IMR-90 (cell line): ENCODE measurements at regions not wholly inside any gene's neighbourhood (a gene's known extent, or its start where the extent isn't known, plus 50 kb on each side); places are given as distances from the start of the nearest gene placed in this dataset.

Experiments used
- ATAC-seq: fragments of 200-7000 bp; cut with Tn5 transposase; 2 replicates; pipeline ENCODE4 v1.9.1; 2020; ENCODE audit warnings: low read depth, mild to moderate bottlenecking, moderate library complexity
- BruUV-seq: library from RNA; stranded (reverse); fragments of 400-500 nt; replicated peaks from 2 replicates; lab custom pipeline; 2021; lab: Mats Ljungman, UMichigan
- CTCF ChIA-PET: fragments of 300-600 bp; formaldehyde crosslinking; extraction: SDS; loops from one replicate; lab custom pipeline; 2021; ENCODE audit warnings: antibody characterized with exemption; lab: Yijun Ruan, JAX
- POLR2A ChIA-PET: fragments of 300-600 bp; sonication (Branson Sonifier 250); formaldehyde crosslinking; loops from one replicate; lab custom pipeline; 2022; ENCODE audit warnings: antibody characterized with exemption; ENCODE audit not compliant: unreplicated experiment; lab: Charles Lee
- DNase-seq: peaks from one replicate; pipeline ENCODE4 v3.0.0; 2013
- H2AFZ ChIP-seq: replicated peaks from 2 replicates; pipeline ENCODE3; 2013; ENCODE audit warnings: low read length, mild to moderate bottlenecking; ENCODE audit not compliant: poor library complexity
- H2AK5ac ChIP-seq: 2 replicates; pipeline ENCODE4 v1.6.1; 2013; ENCODE audit warnings: low read depth, low read length, inconsistent platforms
- H2AK9ac ChIP-seq: replicated peaks from 2 replicates; pipeline ENCODE3; 2013; ENCODE audit warnings: mild to moderate bottlenecking, low read depth, low read length, moderate library complexity; ENCODE audit not compliant: poor library complexity
- H2BK120ac ChIP-seq: 2 replicates; pipeline ENCODE4 v1.6.1; 2013; ENCODE audit warnings: low read depth, low read length, inconsistent platforms
- H2BK15ac ChIP-seq: 3 replicates; pipeline ENCODE4 v1.6.1; 2013; ENCODE audit warnings: low read depth, low read length, inconsistent platforms
- H2BK20ac ChIP-seq: 2 replicates; pipeline ENCODE4 v1.6.1; 2013; ENCODE audit warnings: low read depth, mild to moderate bottlenecking, inconsistent platforms, low read length, moderate library complexity
- H2BK5ac ChIP-seq: 2 replicates; pipeline ENCODE4 v1.6.1; 2013; ENCODE audit warnings: mild to moderate bottlenecking, low read depth, low read length, inconsistent platforms; ENCODE audit not compliant: poor library complexity, severe bottlenecking
- H3K14ac ChIP-seq: replicated peaks from 2 replicates; pipeline ENCODE4 v1.6.1; 2013; ENCODE audit warnings: low read depth, low read length, inconsistent platforms
- H3K18ac ChIP-seq: 2 replicates; pipeline ENCODE4 v1.6.1; 2013; ENCODE audit warnings: low read depth, low read length, control low read depth
- H3K23ac ChIP-seq: 2 replicates; pipeline ENCODE4 v1.6.1; 2013; ENCODE audit warnings: low read depth, low read length, inconsistent platforms
- H3K27ac ChIP-seq: 2 replicates; pipeline ENCODE4 v1.5.1; 2013; ENCODE audit warnings: mild to moderate bottlenecking, control low read depth, low read length; ENCODE audit not compliant: insufficient read depth
- H3K27me3 ChIP-seq: 2 replicates; pipeline ENCODE4 v1.6.1; 2013; ENCODE audit warnings: low read length; ENCODE audit not compliant: control insufficient read depth, insufficient read depth
- H3K36me3 ChIP-seq: 2 replicates; pipeline ENCODE4 v1.6.1; 2013; ENCODE audit warnings: low read length, mixed read lengths; ENCODE audit not compliant: control insufficient read depth, insufficient read depth
- H3K4ac ChIP-seq: 2 replicates; pipeline ENCODE4 v1.6.1; 2013; ENCODE audit warnings: low read depth, low read length, inconsistent platforms
- H3K4me1 ChIP-seq: 2 replicates; pipeline ENCODE4 v1.6.1; 2013; ENCODE audit warnings: low read length, mixed read lengths; ENCODE audit not compliant: control insufficient read depth, insufficient read depth
- H3K4me2 ChIP-seq: 2 replicates; pipeline ENCODE4 v1.6.1; 2013; ENCODE audit warnings: low read depth, mild to moderate bottlenecking, control low read depth, low read length, moderate library complexity
- H3K4me3 ChIP-seq: 2 replicates; pipeline ENCODE4 v1.5.1; 2013; ENCODE audit warnings: low read depth, mild to moderate bottlenecking, control low read depth, low read length, moderate library complexity; ENCODE audit not compliant: insufficient read depth
- H3K56ac ChIP-seq: 2 replicates; pipeline ENCODE4 v1.6.1; 2013; ENCODE audit warnings: low read length, inconsistent platforms; ENCODE audit not compliant: insufficient read depth; ENCODE audit errors: extremely low read depth
- H3K79me1 ChIP-seq, 2 experiments: 2 replicates each; pipeline ENCODE4 v1.6.1; 2013; ENCODE audit warnings: low read length in 2 of 2, inconsistent platforms in 1 of 2, low read depth in 1 of 2
- H3K9ac ChIP-seq: 2 replicates; pipeline ENCODE4 v1.6.1; 2013; ENCODE audit warnings: low read depth, low read length, control low read depth
- H3K9me1 ChIP-seq: 2 replicates; pipeline ENCODE4 v1.6.1; 2013; ENCODE audit warnings: low read length, inconsistent platforms; ENCODE audit not compliant: insufficient read depth
- H3K9me3 ChIP-seq: 2 replicates; pipeline ENCODE4 v1.6.1; 2013; ENCODE audit warnings: low read length; ENCODE audit not compliant: control insufficient read depth, insufficient read depth
- H4K20me1 ChIP-seq: 2 replicates; pipeline ENCODE4 v1.6.1; 2013; ENCODE audit warnings: low read length, inconsistent platforms; ENCODE audit not compliant: insufficient read depth
- H4K5ac ChIP-seq: 2 replicates; pipeline ENCODE4 v1.6.1; 2013; ENCODE audit warnings: mild to moderate bottlenecking, low read depth, low read length, control low read depth
- H4K8ac ChIP-seq, 2 experiments: 2 replicates each; pipeline ENCODE4 v1.6.1; 2013; ENCODE audit warnings: low read depth in 2 of 2, low read length in 2 of 2, control low read depth in 1 of 2, inconsistent platforms in 1 of 2
- H4K91ac ChIP-seq: 2 replicates; pipeline ENCODE4 v1.6.1; 2013; ENCODE audit warnings: low read depth, low read length, inconsistent platforms; ENCODE audit not compliant: insufficient read depth
- MXI1 ChIP-seq: IDR thresholded peaks from 2 replicates; pipeline ENCODE4 v1.6.1; 2012; ENCODE audit warnings: low read depth, mild to moderate bottlenecking, low read length, moderate library complexity, borderline replicate concordance
- NFE2L2 ChIP-seq: fragments of 150-350 bp; IDR thresholded peaks from 2 replicates; pipeline ENCODE4 v1.6.1; 2016; ENCODE audit warnings: low read depth, mild to moderate bottlenecking, low read length
- whole genome bisulfite sequencing, 2 experiments: methylation state at CpG; one replicate each; pipeline versions ENCODE4 v1.1.5 to v1.1.7; 2013; ENCODE audit warnings: missing lambda C conversion rate in 2 of 2; ENCODE audit not compliant: insufficient read length in 1 of 2; ENCODE audit errors: extremely low coverage in 2 of 2; 5-methylcytosine and 5-hydroxymethylcytosine counted together
- dilution Hi-C: fragments of 300-500 bp; cut with HindIII; formaldehyde crosslinking; loops from one replicate; pipeline ENCODE4 v1.14.3; 2018; ENCODE audit warnings: low sequenced_read_pairs; ENCODE audit not compliant: unreplicated experiment
- in situ Hi-C: fragments of 300-500 bp; cut with MboI; formaldehyde crosslinking; loops from 3 replicates; pipeline ENCODE4 v1.14.3; 2019; ENCODE audit warnings: low sequenced_read_pairs, inconsistent platforms, mixed read lengths
- intact Hi-C: fragments of 100-400 bp; cut with micrococcal nuclease; formaldehyde crosslinking; loops from 2 replicates; pipeline ENCODE4 v1.10.0; 2022

- Histone ChIP-seq H3K14ac (no peak overlapping the region), H2BK120ac (no peak overlapping the region), H4K91ac (no peak overlapping the region), H4K8ac (no peak overlapping the region), H3K79me1 (no peaks in the 10 kb centered on the region), H3K56ac (no peak overlapping the region), H3K23ac (no peak overlapping the region), H2BK20ac (no peak overlapping the region), H3K4me2 (no peak overlapping the region), H2AK9ac (no peak overlapping the region), H2BK5ac (no peak overlapping the region), H4K5ac (no peak overlapping the region), H2AK5ac (no peak overlapping the region), H3K9me1 (no peaks in the 10 kb centered on the region), H3K27me3 (no peaks in the 10 kb centered on the region), H4K20me1 (no peaks in the 10 kb centered on the region), H3K18ac (no peak overlapping the region), H2BK15ac (no peak overlapping the region), H3K4me1 (no peaks in the 10 kb centered on the region), H3K4me3 (no peak overlapping the region), H3K9me3 (peaks cover 17% of the 10 kb centered on the region), H2AFZ (no peak overlapping the region), H3K36me3 (no peaks in the 10 kb centered on the region), H3K4ac (no peak overlapping the region), H3K27ac (no peak overlapping the region), H3K9ac (no peak overlapping the region)
- TF ChIP-seq MXI1, result no peak
- no peak for TF ChIP-seq NFE2L2
- DNase-seq, result no peak
- BruUV-seq, result no TSS peak
- ChIA-PET CTCF (no interaction called here), POLR2A (no interaction called here)
- in situ Hi-C loops (no loop called here), dilution Hi-C loops (no loop called here), intact Hi-C loops (no loop called here)
- ATAC-seq, result no peak
- WGBS, 2 experiments, result no CpG with 5 or more reads among the region's 2 CpGs
These were observed 476.8 kb downstream of the HAPSTR1 start for GRCh38 chr16:9568261-9568660.
